T-cell (primary cell): ENCODE measurements at regions not wholly inside any gene's neighbourhood (a gene's known extent, or its start where the extent isn't known, plus 50 kb on each side); places are given as distances from the start of the nearest gene placed in this dataset.
A peak's percentile ranks its signal among the peaks of the same experiment; 100 is the strongest.

Experiments used
- ATAC-seq, 4 experiments: fragments of 200-7000 bp in 3 of 4; fragments of 150-1000 bp in 1 of 4; cut with Tn5 transposase; replicated peaks in 1 of 4; 1 replicate in 3 of 4; 2 replicates in 1 of 4; pipeline ENCODE4 v1.10.0; 2021; ENCODE audit warnings: moderate library complexity in 3 of 4, mild to moderate bottlenecking in 2 of 4, moderate number of reproducible peaks in 1 of 4
- CTCF ChIA-PET, 2 donors: fragments of 300-600 bp; sonication (Branson Sonifier 250); formaldehyde crosslinking; loops; one replicate each; lab custom pipeline; 2022; ENCODE audit warnings: antibody characterized with exemption in 2 of 2; lab: Charles Lee
- POLR2A ChIA-PET, 2 donors: fragments of 300-600 bp; sonication (Branson Sonifier 250); formaldehyde crosslinking; loops; one replicate each; lab custom pipeline; 2022; ENCODE audit warnings: antibody characterized with exemption in 2 of 2; lab: Charles Lee
- DNase-seq, 35 experiments: peaks; one replicate each; pipeline versions ENCODE4 v3.0.0 to v3.0.0-alpha.2; 2013 to 2023
- H3K27ac ChIP-seq: one replicate; pipeline ENCODE4 v1.5.1; 2013; ENCODE audit warnings: low read length
- H3K27me3 ChIP-seq, 2 experiments: replicated peaks in 1 of 2; 1 replicate in 1 of 2; 2 replicates in 1 of 2; pipeline versions ENCODE4 v1.6.1 to v1.7.0; 2013; ENCODE audit warnings: low read length in 1 of 2, mixed read lengths in 1 of 2; ENCODE audit not compliant: control insufficient read depth in 2 of 2, insufficient read depth in 2 of 2; ENCODE audit errors: extremely low read depth in 1 of 2
- H3K36me3 ChIP-seq, 2 donors: 1 replicate in 1 of 2; 2 replicates in 1 of 2; pipeline versions ENCODE4 v1.6.1 to v1.7.0; 2013; ENCODE audit warnings: low read length in 1 of 2; ENCODE audit not compliant: control insufficient read depth in 2 of 2, insufficient read depth in 1 of 2; ENCODE audit errors: extremely low read depth in 1 of 2
- H3K4me1 ChIP-seq, 2 experiments: 1 replicate in 1 of 2; 2 replicates in 1 of 2; pipeline versions ENCODE4 v1.6.1 to v1.7.0; 2013; ENCODE audit warnings: low read length in 2 of 2, mixed read lengths in 1 of 2; ENCODE audit not compliant: insufficient read depth in 2 of 2, control insufficient read depth in 1 of 2; ENCODE audit errors: extremely low read depth in 1 of 2
- H3K4me3 ChIP-seq, 2 donors: 1 replicate in 1 of 2; 2 replicates in 1 of 2; pipeline versions ENCODE4 v1.5.1 to v1.7.0; 2013; ENCODE audit warnings: mild to moderate bottlenecking in 2 of 2, low read length in 1 of 2, moderate library complexity in 1 of 2; ENCODE audit not compliant: control insufficient read depth in 1 of 2; ENCODE audit errors: extremely low read depth in 1 of 2
- H3K9me3 ChIP-seq: 2 replicates; pipeline ENCODE4 v1.7.0; 2013
- H3K27ac Mint-ChIP-seq, 2 donors: one replicate each; pipeline ENCODE4 v1.8.0; 2020 to 2021; ENCODE audit warnings: mild to moderate bottlenecking in 2 of 2, mixed read lengths in 2 of 2
- H3K27me3 Mint-ChIP-seq, 2 donors: one replicate each; pipeline ENCODE4 v1.8.0; 2021 to 2022; ENCODE audit warnings: mixed read lengths in 2 of 2
- H3K36me3 Mint-ChIP-seq: one replicate; pipeline ENCODE4 v1.8.0; 2021; ENCODE audit warnings: mixed read lengths
- H3K4me1 Mint-ChIP-seq, 3 donors: one replicate each; pipeline ENCODE4 v1.8.0; 2020 to 2022; ENCODE audit warnings: mixed read lengths in 3 of 3, mild to moderate bottlenecking in 1 of 3
- H3K4me3 Mint-ChIP-seq, 3 donors: one replicate each; pipeline ENCODE4 v1.8.0; 2020 to 2022; ENCODE audit warnings: mild to moderate bottlenecking in 3 of 3, mixed read lengths in 3 of 3, moderate library complexity in 3 of 3
- H3K9me3 Mint-ChIP-seq, 3 donors: one replicate each; pipeline ENCODE4 v1.8.0; 2020 to 2022; ENCODE audit warnings: mixed read lengths in 3 of 3
- WGBS: methylation state at CpG from one replicate; pipeline ENCODE4 v1.1.5; 2013; ENCODE audit warnings: missing lambda C conversion rate; ENCODE audit not compliant: insufficient coverage; 5-methylcytosine and 5-hydroxymethylcytosine counted together

GRCh38 chr10:33746186-33746585 is 411.7 kb upstream of the NRP1 start:
- Mint-ChIP-seq H3K27me3 (no peaks in the 10 kb centered on the region), H3K9me3 (no peaks in the 10 kb centered on the region), H3K36me3 (no peaks in the 10 kb centered on the region), H3K4me3 (no peak overlapping the region), H3K27ac (no peak overlapping the region), H3K4me1 (no peaks in the 10 kb centered on the region)
- DNase-seq (no peak), ATAC-seq (no peak)
- no peak overlapping the region for H3K4me3 ChIP-seq
- WGBS = 83% methylated on average over 6 of the region's 6 CpGs
- H3K27me3 ChIP-seq = peaks cover 0 to 3% of the 10 kb centered on the region in 2 experiments
- CTCF ChIA-PET = no interaction called here
- no peaks in the 10 kb centered on the region for H3K4me1 ChIP-seq
- H3K9me3 ChIP-seq = no peaks in the 10 kb centered on the region
- H3K27ac ChIP-seq = no peak overlapping the region
- H3K36me3 ChIP-seq = no peaks in the 10 kb centered on the region
- POLR2A ChIA-PET = no interaction called here

GRCh38 chr10:33743429-33743857 is 409.0 kb upstream of the NRP1 start:
- H3K27me3 Mint-ChIP-seq = peaks cover 0 to 6% of the 10 kb centered on the region in 2 donors
- Histone ChIP-seq H3K4me3 (no peak overlapping the region), H3K9me3 (no peaks in the 10 kb centered on the region), H3K27ac (no peak overlapping the region), H3K4me1 (no peaks in the 10 kb centered on the region), H3K36me3 (no peaks in the 10 kb centered on the region), H3K27me3 (peaks cover 0 to 3% of the 10 kb centered on the region in 2 experiments)
- POLR2A ChIA-PET = no interaction called here
- H3K9me3 Mint-ChIP-seq = no peaks in the 10 kb centered on the region
- H3K4me1 Mint-ChIP-seq = no peaks in the 10 kb centered on the region
- H3K36me3 Mint-ChIP-seq = no peaks in the 10 kb centered on the region
- CTCF ChIA-PET = no interaction called here
- WGBS = 64% methylated on average over 2 of the region's 2 CpGs
- DNase-seq (peak in 4 of 35 experiments; percentile 1 to 4 (median 3)), ATAC-seq (no peak)
- H3K27ac Mint-ChIP-seq = no peak overlapping the region
- no peak overlapping the region for H3K4me3 Mint-ChIP-seq

DNA sequence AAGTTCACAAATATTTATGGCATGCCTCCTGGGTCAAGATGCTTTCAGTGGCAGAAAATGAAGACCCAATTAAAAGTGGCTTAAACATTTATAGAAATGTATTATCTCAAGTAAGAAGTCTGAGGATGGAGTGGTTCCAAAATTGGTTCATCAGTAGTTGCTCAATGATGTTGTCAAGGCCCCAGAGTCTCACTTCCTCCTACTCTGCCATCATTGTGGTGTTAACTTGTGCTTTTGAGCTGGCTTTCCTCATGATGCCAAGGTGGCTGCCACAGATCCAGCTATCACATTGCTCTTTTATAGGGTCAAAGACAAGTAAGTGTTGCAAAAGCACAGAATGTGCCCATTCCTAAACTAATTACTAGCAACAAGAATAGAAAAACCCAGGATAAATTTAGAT is 404.6 kb upstream of the NRP1 start:
- CTCF ChIA-PET = no interaction called here

DNA sequence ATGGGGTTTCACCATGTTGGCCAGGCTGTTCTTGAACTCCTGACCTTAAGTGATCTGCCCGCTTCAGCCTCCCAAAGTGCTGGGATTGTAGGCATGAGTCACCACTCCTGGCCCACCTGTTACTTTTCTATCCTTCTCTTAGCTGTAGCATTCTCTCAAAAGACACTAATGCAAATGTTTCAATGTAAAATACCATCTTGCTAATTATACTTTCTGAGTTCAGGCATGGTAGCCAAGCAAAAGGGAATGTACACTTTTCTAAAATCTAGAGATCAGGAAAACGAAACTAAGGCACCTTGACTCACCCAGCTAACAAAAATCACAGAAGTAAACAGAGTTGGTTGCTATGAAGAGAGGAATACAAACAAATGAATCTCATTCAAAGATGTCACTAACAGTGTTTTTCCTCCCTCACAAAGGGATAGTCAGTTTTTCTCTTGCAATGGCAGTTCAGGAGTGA is 401.0 kb upstream of the NRP1 start:
- H3K36me3 ChIP-seq = no peaks in the 10 kb centered on the region
- ChIA-PET POLR2A (interaction anchor here in 1 of 2 donors (0.6 kb wide), 1 partner anchor 35 kb away, joined by 3 read pairs; no protein-coding TSS in a partner anchor), CTCF (no interaction called here)
- no peaks in the 10 kb centered on the region for H3K27me3 ChIP-seq
- DNase-seq = no peak
- H3K4me3 ChIP-seq = no peak overlapping the region
- H3K27ac ChIP-seq = no peak overlapping the region
- Mint-ChIP-seq H3K27ac (no peak overlapping the region), H3K4me3 (no peak overlapping the region), H3K27me3 (peaks cover 9 to 24% of the 10 kb centered on the region in 2 donors), H3K36me3 (no peaks in the 10 kb centered on the region), H3K9me3 (no peaks in the 10 kb centered on the region), H3K4me1 (no peaks in the 10 kb centered on the region)
- 60% methylated on average over 1 of the region's 2 CpGs for WGBS
- no peaks in the 10 kb centered on the region for H3K4me1 ChIP-seq
- no peak for ATAC-seq
- H3K9me3 ChIP-seq = no peaks in the 10 kb centered on the region

More for the DNA sequence above, 404.6 kb upstream of the NRP1 start:
- Histone ChIP-seq H3K27me3 (no peaks in the 10 kb centered on the region), H3K27ac (no peak overlapping the region), H3K9me3 (no peaks in the 10 kb centered on the region), H3K36me3 (no peaks in the 10 kb centered on the region), H3K4me3 (no peak overlapping the region), H3K4me1 (no peaks in the 10 kb centered on the region)
- Mint-ChIP-seq H3K36me3 (no peaks in the 10 kb centered on the region), H3K4me3 (no peak overlapping the region), H3K9me3 (no peaks in the 10 kb centered on the region), H3K4me1 (no peaks in the 10 kb centered on the region), H3K27me3 (peaks cover 7 to 12% of the 10 kb centered on the region in 2 donors), H3K27ac (no peak overlapping the region)
- no peak for DNase-seq
- ATAC-seq = no peak
- POLR2A ChIA-PET = no interaction called here

DNA sequence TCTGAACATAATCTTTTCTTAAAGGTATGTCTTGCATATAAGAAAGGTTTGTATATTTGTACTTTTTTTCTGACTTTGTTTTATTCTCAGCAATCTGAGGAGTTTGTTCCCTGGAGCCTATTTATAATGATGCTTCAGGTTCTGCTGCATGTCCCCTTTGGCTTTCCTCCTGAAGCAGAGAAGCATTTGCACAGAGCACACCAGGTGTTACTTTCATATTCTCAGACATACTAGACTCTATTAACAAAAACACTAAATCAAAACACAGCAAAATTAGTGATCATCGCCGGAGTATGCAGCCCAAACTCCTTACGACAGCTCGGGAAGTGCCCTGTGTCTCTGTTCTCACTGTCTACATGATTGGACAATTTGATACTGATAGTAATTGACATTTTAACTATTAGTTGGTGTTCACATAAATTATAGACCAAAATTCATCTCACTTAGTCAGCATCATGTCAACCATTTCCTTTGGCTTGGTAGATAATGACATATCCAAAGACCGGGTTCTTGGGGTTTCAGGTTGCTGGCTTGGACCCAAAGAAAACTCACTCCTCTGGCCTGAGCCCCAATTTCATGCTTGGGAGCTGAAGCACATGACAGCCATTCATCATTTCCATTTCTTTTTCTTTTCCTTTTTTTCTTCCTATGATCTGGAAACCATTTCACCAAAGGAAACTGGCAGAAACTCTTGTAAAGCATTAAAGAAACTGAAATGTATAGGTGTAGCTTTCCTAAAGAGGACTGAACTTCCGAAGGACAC is 400.1 kb upstream of the NRP1 start:
- Mint-ChIP-seq H3K4me3 (no peak overlapping the region), H3K27ac (no peak overlapping the region), H3K27me3 (peaks cover 16 to 22% of the 10 kb centered on the region in 2 donors), H3K9me3 (no peaks in the 10 kb centered on the region), H3K4me1 (no peaks in the 10 kb centered on the region), H3K36me3 (no peaks in the 10 kb centered on the region)
- Histone ChIP-seq H3K4me1 (no peaks in the 10 kb centered on the region), H3K4me3 (no peak overlapping the region), H3K9me3 (no peaks in the 10 kb centered on the region), H3K36me3 (no peaks in the 10 kb centered on the region), H3K27ac (no peak overlapping the region), H3K27me3 (peaks cover 0 to 4% of the 10 kb centered on the region in 2 experiments)
- DNase-seq (no peak), ATAC-seq (no peak)
- CTCF ChIA-PET = no interaction called here
- POLR2A ChIA-PET = interaction anchor here in 1 of 2 donors (0.6 kb wide), 1 partner anchor 36 kb away, joined by 3 read pairs; no protein-coding TSS in a partner anchor
- 40% methylated on average over 1 of the region's 6 CpGs for WGBS

- Mint-ChIP-seq H3K9me3 (no peaks in the 10 kb centered on the region), H3K4me3 (no peak overlapping the region), H3K4me1 (no peaks in the 10 kb centered on the region), H3K27me3 (peaks cover 20 to 24% of the 10 kb centered on the region in 2 donors), H3K36me3 (no peaks in the 10 kb centered on the region), H3K27ac (no peak overlapping the region)
- CTCF ChIA-PET = no interaction called here
- POLR2A ChIA-PET = no interaction called here
- no peaks in the 10 kb centered on the region for H3K36me3 ChIP-seq
- 76% methylated on average over 3 of the region's 3 CpGs for WGBS
- no peak for ATAC-seq
- H3K27me3 ChIP-seq = peaks cover 0 to 4% of the 10 kb centered on the region in 2 experiments
- H3K27ac ChIP-seq = no peak overlapping the region
- H3K9me3 ChIP-seq = no peaks in the 10 kb centered on the region
- no peaks in the 10 kb centered on the region for H3K4me1 ChIP-seq
- no peak overlapping the region for H3K4me3 ChIP-seq
- DNase-seq = no peak
These were observed 398.6 kb upstream of the NRP1 start for GRCh38 chr10:33733058-33733457.
